COR-L47 (cell line): ENCODE measurements at regions not wholly inside any gene's neighbourhood (a gene's known extent, or its start where the extent isn't known, plus 50 kb on each side); places are given as distances from the start of the nearest gene placed in this dataset.
A peak's percentile ranks its signal among the peaks of the same experiment; 100 is the strongest.
"Not testable (repeated sequence)": the region's sequence is repeated elsewhere in the genome, so short reads cannot be mapped to it uniquely, and the experiment has no call there.

Experiments used
- DNase-seq: peaks from one replicate; lab custom pipeline; 2025; lab: John Stamatoyannopoulos, UW

DNA sequence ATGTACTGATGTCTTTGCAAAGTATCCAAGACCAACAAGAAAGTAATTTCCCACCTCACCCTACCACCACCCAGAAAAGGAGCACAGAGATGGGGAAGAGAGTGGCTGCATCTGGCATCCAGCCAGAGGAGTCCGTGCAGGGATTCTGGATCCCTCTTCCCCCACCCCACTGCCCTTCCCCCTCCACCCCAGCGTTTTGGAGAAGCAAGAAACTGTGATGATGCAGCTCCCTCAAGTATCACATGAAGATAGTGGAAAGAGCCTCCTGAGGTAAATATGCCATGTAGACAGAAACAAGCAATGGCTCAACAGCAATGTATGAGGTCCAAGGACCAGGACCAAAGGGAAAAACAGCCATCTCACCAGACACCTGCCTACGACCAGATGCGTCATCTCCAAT, 153.8 kb downstream of the DEPDC1B start:
- DNase-seq, result no peak

DNA sequence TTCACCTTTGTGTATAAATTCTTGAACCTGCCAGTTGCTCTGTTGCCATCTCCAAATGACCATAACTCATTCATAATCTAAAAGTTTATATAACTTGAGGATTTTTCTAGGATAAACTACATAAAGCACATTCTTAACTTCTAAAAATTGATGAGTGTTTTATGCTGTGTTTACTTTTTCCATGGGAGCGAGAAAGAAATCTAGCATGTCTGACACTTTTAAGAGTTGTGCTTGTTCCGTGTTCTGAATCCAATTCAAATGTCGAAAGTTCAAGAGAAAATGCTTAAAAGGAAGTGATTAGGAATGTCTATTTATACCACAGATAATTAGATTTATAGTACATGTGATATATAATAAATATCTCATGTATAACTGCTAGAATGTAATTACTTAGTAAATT, 154.4 kb downstream of the DEPDC1B start:
- DNase-seq, result no peak

DNA sequence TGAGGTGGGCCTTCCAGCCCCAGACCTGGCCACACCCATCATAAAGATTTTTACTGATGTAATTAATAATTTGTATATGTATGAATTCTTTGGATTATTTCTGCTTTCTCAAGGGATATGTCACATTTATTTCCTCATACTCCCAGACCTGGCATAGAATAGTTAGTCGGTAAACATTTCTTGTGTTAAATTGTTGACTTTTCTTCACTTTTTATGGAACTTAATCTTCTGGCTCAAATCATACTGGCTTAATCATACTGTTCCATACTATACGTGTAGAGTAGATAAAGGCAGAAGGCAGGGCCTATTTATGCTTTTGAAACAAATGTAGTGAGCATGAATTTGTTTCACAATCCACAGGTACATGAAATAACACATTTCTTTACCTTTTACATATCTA, 155.8 kb downstream of the DEPDC1B start:
- no peak for DNase-seq

DNA sequence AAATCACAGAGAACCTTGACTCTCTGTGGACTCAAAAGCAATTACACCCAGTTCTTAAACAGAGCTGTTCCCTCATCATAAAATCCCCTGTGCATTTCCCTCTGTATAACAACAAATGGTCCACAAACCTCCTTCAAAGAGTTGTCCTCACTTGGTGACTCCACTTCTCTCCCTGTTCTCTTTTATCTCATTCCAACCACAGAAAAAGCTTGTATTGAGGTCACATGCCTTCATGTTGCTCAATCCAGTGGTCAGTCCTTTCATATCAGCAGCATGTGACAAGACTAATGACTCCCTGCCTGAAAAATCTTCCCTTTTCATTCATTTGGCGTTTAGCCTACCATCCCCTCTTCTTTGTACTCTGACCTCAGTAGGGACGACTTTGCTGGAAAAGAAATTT, 158.0 kb downstream of the DEPDC1B start:
- DNase-seq, result no peak

DNA sequence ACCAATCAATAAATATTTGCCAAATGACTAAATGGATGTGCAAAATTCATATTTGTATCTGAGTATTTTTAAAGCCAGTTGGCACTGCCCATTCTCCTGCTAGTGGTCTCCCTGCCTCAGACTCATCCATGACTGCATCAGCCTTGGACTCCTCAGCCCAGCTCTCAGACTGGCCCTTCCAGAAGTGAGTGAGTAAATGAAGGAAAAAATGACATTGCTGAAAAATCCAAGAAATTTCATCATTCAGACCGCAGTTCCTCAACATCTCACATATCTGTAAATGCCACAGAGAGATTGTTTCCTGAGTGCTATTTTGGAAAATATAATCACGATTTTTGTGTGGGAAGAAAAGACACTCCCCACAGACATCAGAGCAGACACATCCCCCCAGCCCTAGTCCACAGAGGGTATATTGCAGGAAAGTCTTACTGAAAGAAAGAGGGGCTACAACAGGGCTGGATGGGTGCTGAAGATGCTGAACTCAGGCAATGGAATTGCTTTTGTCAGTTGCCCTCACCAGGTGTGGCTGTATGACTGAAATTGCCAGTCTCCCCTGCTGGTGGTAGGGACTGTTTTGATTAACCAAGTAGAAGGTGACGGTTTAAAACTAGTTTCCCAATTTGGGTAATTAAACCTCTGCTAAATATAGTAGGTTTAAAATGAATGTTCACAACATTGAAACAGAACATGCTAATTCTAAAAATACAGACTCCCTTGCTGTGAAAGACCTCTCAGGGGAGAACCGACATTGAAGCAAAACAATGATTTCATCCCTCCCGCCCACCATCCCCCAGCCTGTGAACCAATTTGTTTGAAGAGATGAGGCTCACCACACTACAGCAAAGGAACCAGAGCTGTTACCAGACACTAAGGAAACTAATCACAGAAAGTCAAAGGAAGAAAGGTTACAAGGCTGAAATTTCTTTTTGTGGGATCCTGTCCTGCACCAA, 158.8 kb downstream of the DEPDC1B start:
- DNase-seq, result peak; percentile 27

DNA sequence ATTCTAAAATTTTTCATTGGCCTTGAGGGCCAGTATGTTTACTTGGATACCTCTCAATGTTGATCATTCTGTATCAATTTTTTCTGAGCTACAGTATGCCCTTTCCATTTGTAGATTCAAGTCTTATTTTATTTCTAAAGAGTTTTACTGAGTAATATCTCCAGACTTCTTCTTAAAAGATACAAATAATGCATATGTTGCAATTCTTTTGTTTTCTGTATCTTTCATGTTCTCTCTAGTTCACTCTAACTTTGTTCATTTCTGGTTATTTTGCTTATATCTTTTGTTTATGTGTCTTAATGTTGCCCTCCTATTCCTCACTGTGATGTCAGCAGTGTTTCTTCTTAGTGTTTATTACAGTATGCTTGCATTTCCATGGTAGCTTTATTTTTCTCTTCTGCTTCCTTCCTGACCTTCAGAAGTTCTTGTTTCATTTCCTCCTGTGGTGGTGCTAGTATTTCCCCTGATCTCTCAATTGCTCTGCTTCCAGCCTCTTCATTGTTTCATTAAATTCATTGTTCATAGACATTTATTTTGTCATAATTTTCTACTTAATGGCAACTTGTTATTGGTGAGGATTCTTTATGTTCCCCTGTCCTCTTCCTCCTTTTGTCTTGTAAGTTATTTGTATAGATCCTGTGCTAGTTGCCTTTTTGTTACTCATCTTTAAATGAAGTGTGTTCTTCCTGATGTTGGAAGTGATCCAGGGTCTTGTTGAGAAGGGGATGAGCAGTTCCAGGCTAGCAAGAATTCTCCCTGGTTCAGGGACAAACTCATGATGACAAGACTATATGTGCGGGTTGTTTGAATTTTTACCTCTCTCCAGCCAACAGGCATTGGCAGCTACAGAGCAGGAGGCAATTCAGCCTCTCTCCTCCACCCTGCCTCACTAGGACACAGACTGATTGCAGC, 160.8 kb downstream of the DEPDC1B start:
- DNase-seq, result no peak

DNA sequence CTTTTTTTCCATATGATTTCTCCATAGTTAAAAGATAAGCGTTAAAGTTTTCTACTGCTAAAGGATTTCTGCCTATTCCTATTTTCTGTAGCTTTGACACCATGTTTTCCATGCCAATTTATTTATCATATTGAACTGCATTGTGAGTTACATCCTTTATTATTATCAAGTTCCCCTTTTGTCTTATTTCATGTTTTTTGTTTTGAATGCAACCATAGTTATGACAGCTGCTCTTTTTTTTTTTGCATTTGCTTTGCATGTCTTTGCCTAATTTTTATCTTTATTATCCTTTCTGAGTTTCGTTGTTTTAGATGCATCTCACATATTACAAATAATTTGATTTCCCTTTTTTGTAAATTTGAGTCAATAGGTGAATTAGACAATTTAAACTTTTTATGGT, 161.5 kb downstream of the DEPDC1B start:
- no peak for DNase-seq

DNA sequence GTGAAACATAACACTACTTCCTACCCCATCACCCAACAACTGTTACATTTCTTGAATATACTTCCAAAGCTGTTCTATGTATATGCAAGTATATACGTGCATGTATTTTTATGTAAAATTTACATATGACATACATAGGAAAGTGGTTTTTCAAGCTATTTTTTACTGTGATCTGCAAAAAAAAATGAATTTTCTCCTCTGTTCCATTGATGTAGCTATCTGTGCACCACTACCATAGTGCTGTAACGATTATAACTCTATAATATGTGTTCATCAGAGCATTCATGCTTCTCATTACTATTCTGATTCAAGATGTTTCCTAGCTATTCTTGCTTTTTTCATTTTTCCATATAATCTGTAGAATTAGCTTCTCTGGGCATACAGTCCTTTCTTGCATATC, 164.0 kb downstream of the DEPDC1B start:
- no peak for DNase-seq

DNA sequence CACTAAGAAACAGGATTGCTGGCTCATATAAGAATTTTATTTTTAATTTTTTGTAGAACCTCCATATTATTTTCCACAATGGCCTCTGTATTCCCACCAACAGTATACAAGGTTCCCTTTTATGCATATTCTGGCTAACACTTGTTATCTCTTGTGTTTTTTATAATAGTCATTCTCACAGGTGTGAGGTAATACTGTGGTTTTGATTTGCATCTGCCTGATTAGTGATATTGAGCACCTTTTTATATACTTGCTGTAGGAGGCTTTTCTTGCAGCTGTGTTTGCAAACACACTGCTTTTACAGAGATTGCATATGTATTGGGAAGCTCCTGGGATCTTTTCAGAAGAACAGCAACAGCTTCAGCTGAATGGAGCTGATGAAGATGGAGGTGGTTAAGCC, 164.8 kb downstream of the DEPDC1B start:
- no peak for DNase-seq

DNA sequence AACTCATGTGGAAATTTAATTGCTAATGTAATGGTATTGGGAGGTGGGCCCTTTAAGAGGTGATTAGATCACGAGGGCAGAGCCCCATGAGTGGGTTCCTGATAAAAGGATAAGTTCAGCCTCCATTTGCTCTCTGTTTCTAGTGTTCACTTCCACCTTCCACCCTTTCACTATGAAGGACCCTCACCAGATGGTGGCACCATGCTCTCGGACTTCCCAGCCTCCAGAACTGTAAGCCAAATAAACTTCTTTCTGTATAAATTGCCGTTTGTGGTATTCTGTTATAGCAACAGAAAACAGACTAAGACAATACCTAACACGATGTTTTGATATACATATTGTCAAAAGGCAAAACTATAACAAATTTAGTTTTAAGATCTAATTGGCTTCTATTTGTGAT, 166.2 kb downstream of the DEPDC1B start:
- no peak for DNase-seq

DNA sequence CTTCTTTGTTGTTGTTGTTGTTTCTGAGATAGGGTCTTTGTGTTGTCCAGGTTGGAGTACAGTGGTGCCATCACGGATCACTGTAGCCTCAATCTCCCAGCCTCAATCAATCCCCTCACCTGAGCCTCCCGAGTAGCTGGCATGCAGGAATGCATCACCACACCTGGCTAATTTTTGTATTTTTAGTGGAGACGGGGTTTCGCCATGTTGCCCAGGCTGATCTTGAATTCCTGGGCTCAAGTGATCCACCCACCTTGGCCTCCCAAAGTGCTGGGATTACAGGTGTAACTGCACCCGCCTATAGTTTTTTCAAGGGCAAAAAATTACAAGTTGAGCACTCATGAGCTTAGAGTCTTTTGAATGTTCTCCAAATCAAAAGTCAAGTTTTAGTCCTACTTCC, 167.2 kb downstream of the DEPDC1B start:
- not testable (repeated sequence) for DNase-seq

DNA sequence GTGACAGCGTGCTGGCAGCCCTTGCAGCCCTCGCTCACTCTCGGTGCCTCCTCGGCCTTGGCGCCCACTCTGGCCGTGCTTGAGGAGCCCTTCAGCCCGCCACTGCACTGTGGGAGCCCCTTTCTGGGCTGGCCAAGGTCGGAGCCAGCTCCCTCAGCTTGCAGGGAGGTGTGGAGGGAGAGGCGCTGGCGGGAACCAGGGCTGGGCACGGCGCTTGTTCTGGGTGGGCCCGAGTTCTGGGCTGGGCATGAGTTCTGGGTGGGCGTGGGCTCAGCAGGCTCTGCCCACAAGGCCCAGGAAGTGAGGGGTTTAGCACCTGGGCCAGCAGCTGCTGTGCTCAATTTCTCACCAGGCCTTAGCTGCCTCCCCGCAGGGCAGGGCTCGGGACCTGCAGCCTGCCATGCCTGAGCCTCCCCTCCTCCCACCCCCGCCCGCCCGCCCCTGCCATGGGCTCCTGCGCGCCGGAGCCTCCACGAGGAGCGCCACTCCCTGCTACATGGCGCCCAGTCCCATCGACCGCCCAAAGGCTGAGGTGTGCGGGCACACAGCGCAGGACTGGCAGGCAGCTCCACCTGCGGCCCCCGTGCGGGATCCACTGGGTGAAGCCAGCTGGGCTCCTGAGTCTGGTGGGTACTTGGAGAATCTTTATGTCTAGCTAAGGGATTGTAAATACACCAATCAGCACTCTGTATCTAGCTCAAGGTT, 169.7 kb downstream of the DEPDC1B start:
- not testable (repeated sequence) for DNase-seq

DNA sequence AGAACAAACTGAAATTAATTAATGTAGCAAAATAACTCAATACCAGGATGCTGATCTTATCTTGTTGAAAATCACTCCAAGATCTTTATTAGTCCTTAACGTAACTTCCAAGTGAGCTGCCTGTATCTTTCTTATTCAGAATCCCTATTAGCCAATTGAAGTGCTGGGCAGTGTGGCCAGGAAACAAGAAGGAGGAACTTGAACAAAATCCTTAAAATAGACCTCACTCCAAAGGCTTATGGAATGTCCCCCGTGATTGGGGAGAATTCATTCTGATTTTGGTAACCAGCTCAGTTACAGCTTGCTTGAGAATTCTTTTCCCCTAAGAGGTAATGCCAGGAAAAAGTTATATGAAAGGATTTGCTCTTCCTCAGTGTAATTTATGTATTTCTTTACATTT, 171.0 kb downstream of the DEPDC1B start:
- no peak for DNase-seq

DNA sequence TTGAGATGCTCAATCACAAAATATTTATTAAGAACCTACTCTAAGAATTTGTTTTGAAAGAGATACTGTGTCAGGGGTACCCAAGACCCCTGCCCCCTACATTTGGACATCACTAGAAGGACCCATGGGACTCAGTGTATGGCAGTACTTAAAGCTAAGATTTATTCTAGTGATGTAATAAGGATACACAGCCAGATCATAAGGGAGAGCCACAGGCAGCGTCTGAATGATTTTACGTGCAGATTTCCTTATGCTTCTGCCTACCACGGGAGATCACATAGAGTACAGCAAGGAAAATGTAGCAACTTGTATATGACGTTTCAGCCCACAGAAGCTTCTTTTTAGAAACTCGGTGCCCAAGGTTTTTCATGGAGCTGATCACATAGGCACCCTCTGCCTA, 172.9 kb downstream of the DEPDC1B start:
- DNase-seq, result no peak

DNA sequence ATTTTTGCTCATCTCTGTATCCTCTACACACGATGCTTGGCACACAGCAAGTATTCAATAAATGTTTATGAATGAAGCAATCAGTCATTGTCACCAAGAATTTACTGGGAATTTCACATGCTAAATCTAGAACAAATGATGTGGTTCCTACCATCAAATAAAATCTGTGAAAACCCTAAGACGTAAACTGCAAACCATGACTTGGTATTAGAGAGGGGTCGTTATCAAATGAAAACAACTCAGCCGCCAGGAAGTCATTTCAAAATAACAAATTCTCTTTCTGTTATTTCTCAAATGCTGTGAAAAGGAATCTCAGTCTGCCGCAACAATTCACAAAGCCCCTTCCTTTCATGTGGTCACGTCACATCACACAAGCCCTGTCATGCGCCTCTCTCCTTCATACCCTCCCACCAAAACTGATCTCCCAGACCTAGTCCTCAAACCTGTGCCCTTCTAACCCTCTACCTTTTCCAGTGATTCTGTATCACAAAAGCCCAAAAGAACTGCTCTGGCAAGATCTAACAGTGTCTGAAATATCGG, 173.6 kb downstream of the DEPDC1B start:
- DNase-seq, result no peak

DNA sequence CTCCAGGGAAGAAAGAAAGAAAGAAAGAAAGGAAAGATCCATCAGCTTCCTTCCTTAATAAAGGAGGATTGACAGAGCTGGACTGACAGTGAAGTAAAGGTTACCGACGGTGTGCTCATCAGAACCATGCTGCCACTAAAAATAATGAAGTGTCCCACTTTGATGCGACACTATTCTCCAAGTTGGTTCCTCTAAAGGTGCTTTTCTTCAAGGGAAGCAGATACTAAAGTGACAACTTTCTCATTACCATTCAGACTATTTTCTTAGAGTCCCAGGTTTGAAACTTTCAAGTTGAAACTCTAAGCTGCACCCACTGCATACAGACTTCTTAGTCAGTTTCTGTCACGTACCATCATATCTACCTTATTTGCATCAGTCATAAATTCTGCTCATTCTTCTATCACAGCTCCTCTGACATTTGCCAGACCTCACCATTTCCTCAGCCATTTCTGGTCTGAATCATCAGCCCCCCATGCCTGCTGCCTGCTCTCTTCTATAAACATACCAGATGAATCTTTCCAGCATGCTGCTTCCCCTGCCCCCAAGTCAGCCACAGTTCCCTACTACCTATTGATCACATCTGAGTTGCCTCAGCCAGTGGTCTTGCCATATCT, 177.6 kb downstream of the DEPDC1B start:
- no peak for DNase-seq

DNA sequence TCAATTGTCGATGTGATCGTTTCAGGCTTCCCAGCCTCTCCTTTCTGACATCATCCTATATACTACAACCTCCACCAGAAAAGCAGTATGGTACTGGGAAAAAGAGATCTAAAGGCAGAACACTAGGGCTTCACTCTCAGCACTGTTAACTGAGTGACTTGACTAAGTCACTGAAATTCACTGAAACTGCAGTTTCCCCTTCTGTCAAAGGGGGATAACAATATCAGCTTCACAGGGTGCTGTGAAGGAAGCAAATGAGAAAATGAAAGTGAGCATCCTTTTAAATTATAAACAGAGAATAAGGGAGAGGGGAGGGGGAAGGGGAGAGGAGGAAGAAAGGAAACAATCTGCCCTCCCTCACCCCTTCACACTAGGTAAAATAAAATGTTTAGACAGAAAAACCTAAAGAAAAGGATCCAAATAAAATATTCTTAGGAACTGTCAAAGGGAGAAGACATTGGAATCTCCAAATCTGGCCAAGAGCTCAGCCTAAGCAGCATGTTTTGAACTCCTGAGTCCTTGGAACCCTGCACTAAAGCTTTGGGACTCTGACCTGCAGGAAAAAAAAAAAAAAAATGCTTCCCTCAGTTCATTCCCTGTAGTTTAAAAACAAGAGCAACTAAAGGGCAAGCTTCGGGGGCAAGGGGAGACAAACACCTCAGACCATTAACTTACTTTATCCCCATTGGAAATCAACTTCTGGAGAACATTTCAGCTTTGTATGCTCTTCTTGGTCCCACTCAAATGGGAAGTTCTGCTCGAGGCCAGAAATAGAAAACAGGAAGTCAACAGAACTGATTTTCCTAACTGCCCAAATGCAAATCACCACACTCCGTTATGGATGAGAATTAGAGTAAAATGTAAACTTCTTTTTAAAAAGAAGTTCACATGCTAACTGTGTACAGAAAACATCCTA, 178.3 kb downstream of the DEPDC1B start:
- DNase-seq, result no peak

DNA sequence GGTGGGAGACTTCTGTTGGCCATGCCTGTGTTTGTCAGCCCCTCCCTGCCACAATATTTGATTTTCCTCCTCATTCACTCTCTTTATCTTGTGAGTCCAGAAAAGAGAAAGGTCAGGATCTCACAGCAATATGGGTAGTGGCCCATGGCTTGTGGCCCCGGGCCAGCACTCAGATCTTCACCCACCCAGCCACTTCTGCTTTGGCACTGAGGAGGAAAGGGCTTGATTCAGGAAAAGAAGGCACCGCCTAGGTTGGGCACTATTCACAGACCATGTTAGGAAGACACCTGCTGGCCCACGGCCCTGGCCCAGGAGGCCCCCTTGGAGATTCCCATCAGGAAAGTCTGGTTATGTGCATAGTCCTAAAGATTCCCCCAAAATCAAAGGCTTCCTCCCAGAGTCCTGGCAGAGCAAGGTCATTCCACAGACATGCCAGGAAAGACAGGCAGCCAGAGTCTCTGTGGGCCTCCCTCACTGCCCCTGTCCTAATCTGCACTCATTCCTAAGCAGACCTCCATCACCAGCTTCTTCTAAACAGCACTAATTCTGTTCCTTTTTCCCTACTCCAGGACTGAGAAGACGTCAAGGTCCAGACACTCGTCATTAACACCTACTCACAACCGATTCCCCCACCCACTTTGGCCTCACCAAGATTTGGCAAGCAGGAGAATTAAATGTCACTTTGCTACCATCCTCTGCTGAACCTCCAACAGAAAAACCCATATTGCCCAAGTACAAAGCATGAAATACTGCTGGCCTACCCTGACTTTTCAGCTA, 179.3 kb downstream of the DEPDC1B start:
- no peak for DNase-seq

DNA sequence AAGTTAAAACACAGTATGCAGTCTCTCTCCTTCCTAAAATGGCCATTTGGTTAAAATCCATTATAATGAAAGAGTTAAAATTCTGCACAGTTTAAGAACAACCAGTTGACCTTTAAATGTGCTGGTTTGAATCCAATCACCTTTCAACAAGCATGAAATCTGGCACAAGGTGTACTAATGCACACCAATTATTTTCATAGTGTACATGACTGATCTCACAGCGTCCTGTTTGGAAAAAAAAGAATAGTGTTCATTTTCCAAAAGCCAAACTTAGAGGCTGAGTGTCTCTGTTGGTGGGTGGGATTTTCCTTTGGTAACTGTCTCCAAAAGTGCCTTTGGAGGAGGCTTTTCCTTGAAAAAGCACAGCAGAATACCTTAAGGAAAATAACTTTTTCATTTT, 180.6 kb downstream of the DEPDC1B start:
- DNase-seq, result no peak

DNA sequence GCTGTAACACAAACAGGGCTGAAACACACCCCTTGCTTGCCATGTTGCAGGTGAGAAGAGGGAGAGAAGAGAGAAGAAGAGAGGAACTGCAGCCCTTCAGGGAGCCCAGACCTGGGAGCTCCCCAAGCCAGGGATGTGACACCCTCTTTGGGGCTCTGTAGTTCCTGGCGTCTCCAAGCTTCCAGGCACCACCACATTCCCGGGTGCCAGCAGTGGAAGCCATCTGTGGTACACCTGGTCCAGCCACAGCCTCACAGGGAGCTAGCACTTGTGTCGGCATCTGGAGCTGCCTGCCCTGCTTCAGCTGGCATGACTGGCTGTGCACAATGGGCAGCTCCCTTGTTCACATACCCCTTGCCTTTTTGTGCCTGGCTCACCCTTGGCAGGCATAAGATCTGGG, 182.1 kb downstream of the DEPDC1B start:
- no peak for DNase-seq
